ENCODE measurements at regions not wholly inside any gene's neighbourhood (a gene's known extent, or its start where the extent isn't known, plus 50 kb on each side); places are given as distances from the start of the nearest gene placed in this dataset.

DNA sequence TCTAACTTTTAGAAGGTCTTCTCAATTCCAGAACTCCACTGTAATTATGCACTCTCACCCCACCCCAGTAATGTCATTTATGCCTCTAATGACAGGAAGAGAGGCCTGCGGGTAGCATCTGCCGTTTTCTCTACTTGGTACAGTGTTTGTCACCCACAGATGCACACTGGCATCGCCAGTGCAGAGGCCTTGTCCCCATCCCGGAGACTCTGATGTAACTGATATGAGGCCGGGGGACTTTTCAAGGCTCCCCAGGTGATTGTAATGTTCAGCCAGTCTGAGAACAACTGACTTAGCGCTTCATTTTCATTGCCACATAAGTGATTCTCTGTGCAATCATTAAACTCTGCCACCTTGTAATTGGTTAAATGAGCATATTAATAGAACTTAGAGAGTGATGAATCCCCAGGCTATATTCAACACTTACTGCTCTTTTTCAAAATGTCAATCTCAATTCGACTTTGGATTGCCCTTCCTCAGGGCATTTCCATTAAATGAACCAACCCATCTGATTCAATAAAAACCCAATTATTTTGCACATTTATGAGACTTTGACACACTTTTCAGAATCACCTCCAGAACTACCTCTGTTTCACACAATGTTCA, 113.2 kb downstream of the HERPUD2 start:
- no peak for DNase-seq (ENCODE audit: low spot score)

DNA sequence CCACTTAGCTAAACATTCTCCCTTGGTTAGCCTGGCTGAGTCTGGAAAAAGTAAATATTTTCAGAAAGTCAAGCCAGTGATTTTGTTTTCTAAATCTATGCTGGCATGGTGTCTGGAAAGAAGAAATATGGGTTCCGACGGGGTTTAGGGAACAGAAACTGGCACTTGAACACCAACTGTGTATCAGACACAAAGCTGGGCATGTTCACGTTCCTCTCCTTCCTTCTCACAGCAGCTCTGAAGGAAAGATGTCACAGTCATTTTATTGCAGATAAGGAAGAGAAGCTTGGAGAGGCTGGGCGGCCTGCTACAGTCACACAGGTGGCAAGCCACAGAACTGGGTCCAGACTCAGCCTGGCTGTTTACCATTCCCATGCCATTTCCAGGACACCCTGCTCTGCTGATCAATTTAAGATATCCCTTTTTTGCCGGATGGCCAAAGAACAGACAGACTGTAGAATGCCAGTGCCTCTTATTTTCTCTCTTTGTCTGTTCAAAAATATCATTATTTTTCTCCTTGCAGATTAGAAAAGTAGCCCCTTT, 118.8 kb downstream of the HERPUD2 start:
- DNase-seq (ENCODE audit: low spot score) = no peak

DNA sequence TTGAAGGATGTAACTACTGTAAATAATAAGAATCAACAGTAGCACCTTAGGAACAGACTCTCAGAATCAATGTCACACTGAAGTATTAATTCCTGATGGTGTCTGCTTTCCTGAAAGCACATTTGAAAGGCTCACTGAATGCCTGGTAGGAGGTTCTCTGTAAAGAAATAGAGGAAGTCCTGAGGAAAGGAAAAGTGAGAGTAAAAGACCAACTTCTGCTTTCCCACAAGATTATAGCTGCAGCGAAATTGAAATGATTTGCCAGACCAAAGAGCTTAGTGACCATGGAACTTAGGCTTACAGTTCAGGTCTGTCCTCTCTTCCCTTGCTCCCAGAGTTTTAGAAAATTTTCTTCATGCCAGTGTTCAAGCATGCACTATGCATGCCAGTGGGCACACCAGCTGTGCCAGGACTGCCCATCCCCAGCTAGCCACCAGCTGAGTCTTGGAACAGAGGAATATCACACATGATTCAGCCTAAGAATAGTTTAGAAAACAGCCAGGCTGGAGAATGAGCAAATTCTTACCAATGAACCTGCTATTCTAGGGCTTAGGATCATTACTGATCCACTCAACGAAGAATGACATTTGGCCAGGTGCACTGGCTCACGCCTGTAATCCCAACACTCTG, 123.2 kb downstream of the HERPUD2 start:
- no peak for DNase-seq (ENCODE audit: low spot score)

DNA sequence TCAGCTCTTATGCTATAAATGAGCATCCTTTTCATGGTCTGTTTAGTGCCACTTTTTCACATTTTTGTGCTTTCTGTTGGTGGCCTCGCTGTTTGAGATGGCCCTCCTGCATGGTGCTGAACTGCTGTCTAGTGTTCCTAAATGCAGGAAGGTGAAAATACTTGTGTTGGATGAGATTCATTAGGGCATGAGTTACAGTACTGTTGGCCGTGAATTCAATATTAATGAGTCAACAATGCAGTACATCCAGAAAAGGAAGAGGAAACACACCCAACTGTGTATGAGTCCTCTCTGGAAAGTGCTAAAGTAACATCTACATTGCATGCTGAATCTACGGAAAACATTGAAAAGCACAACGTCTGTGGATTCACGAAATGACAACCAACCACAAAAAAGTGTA, 124.0 kb downstream of the HERPUD2 start:
- no peak for DNase-seq (ENCODE audit: low spot score)

DNA sequence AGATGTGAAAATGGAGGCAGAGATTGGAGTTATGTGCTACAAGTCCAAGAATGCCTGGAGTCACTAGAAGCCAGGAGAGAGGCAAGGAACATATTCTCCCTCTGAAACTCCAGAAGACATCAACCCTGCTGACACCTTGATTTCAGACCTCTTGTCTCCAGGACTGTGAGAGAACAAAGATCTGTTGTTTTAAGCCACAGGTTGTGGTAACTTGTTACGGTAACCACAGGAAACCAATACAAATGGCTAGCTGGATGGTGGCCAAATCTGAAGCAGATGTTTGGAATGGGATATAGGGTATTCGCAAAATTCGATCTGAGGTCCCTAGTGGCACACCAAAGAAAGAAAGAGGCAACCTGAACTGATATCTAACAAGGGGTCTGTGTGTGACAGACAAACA, 129.0 kb downstream of the HERPUD2 start:
- DNase-seq (ENCODE audit: low spot score) = no peak

DNA sequence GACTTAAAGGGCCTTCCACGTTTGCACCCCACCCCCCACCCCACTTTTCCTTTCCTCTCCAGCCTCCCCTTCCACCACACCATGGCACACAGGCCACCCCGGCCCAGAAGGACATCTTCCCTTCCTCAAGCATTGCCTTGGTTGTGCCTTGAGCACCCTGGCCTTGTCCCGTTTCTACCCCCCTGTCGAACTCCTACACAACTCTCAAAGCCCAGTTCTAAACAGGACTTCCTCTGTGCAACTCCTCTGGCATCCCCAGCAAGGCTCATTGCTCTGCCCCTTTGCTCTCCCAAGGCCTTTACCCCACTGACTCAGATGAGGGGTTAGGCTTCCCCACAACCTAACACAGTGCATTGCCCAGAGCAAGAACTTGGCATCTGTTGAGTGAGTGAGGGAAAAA, 136.1 kb downstream of the HERPUD2 start:
- DNase-seq (ENCODE audit: low spot score) = no peak

DNA sequence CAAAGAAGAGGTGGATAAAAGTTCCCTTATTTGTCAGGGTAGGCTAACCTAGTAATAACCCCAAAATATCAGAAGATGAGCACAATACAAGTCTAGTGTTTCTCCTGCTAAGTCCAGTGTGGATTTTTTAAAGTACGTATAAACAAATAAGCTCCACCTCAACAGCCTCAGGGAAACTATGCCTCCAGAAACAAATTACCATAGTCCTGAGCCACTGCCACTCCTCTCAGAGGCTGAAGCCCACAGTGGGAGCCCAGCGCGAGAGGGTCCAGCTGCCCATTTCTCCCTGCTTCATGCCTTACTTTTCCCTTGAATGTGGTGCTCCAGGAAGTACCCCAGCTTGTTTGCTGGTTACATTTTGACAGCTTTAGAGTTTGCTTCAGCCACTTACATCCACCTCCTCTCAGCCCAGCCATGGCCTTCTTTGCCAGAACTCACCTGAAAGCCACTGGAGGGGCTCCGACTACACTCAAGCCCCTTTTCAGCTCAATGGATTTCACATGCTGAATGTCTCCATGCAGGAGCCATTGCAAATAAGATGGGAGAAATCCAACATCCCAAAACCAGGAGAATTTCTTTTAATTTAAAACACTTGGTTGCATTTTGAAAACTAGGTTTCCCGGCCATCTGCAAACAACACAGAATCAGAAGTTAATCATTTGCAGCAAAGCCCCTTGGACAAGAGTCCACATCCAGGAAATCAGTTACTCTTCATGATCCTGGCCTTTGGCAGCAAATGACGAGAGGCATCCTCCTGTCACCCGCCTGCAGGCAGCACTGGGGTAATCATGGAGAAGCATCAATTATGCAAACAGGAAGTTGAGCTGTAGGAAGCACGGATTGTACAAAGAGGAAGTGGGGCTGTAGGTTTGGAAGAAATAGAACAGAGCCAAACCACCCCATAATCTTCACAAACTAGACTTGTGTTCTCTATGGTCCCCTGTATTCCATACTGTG, 138.1 kb downstream of the HERPUD2 start:
- no peak for DNase-seq (ENCODE audit: low spot score)

DNA sequence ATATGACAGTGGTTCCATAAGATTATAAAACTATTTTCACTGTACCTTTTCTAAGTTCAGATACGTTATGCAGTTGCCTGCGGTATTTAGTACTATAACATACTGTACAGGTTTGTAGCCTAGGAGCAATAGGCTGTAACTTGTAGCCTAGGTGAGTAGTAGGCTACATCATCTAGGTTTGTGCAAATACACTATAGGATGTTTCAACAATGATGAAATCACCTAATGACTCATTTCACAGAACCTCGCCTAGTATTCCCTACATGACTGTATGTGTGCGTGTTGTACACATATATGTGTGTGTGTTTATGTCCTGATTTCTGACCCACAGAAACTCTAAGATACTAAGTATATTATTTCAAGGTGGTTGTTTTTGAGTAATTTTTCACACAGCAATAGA, 139.0 kb downstream of the HERPUD2 start:
- DNase-seq (ENCODE audit: low spot score) = no peak

DNA sequence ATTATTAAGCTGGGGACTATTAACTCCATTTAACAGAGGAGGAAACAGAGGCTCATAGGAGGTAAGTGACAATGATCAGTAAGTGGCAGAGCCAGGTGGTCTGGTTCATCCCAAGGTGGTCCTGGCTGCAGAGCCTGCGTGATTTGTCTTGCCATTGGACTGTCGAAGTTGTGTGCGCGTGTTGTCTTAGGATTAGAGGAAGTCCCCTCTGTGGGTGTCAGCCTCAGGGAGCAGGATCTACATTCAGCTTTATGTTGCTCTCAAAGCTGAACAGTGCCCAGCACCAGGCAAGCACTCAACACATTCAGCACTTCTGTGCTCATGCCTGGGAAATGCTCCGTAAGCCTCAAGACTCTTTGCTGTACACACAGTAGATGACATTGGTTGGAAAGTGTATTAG, 139.5 kb downstream of the HERPUD2 start:
- no peak for DNase-seq (ENCODE audit: low spot score)

DNA sequence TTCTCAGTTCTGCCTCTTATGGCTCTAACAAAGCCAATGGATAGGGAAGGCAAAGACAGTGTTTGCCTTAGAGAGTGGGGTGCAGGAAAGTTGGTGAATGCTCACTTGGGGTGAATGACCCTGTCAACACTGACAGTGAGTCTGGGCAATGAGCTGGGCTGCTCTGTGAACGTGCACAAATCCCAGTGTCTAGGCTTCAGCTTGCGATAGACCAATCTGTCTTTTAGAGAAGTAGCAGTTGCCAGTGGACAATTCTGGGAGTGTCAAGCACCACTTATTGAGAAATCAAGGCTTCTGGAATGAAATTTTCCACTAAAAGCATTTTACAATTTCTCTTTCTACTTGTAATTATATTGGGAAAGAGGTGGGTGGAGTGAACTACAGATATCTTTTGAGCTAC, 141.4 kb downstream of the HERPUD2 start:
- DNase-seq (ENCODE audit: low spot score) = no peak

DNA sequence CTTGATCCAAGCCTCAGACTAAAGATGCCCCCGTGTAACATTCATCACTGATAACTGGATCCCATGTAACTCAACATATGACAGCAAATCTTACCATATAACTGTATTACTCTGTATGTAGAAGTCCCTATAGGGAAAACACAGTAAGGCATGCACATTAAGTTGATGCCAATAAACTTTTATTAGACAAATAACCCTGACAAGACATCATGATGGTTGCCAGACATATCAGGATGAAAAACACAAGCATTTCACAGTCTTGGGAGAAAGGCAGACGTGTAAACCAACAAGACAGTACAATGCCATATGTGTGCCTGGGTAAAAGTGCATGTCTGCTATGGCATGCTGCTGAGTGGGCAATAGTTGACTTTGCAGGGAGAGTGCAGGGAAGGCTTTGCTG, 142.2 kb downstream of the HERPUD2 start:
- no peak for DNase-seq (ENCODE audit: low spot score)

DNA sequence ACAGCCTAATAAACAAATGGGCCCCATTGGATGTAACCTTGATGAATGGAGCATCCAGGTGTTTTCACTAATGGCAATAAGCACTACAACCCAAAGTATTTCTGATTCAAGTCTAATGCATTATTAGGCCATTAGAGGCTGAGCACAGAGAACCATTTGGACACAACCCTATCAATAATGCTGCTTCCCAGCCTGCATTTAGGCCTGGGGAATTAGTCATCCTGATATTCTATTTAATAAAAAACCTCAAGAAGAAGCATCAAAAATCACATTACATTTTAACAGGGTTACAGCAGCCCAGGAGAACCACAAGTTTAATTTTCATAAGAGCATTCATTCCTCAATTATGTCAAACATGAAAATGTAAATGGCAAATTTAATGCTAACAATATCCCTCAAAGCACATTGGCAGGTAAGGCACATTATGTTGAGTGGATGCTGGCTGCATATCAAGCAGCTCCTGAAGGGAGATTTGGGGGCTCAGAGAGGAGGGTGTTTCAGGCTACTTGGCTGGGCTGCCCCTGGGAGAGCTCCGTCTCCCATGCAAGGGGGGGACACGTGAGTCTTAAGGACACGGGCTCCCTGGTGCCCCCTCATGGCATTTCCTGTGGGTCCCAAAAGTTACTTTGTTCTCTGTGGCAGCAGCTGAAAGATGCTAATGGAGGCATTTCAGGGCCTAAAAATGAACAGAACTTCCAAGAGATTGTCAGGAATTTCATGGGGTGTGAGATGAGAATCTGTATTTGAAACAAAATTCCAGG, 143.4 kb downstream of the HERPUD2 start:
- no peak for DNase-seq (ENCODE audit: low spot score)

DNA sequence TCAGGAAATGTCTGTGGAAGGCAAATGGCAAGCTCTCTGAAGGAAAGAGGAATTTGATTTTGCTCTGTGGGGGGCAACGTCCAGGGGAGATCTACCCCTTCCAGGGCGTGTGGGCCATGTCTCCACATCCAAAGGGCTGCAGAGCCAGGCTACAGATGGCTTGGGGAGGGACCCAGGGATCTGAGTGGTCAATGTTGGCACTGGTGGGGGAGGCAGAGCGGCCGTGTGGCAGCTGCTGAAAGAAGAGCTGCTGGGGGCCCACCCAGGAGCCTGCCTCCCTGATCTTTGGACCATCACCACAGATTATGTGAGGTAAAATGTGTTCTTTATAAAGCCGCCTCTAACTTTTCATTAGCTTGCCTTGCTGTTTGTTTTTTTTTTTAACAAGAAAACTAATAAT, 144.1 kb downstream of the HERPUD2 start:
- DNase-seq (ENCODE audit: low spot score) = no peak

DNA sequence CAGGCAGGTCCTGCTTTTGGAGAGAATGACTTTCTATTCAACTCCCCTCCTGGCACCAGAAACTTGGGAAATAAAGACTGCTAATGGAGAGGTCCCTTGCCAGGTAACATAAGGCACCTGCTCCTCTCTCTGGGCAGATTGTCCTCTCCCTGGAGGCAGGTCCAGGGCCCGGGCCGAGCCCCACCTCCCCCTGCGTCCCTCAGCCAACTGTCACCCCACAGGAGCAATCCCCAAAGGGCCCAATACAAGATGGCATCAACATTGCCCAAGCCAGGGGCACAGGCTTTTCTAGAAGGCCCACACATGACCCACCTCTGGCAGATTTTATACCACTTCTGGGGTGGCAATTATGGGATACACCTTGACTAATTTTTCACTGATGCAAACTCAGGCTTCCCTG, 145.2 kb downstream of the HERPUD2 start:
- DNase-seq (ENCODE audit: low spot score) = no peak

DNA sequence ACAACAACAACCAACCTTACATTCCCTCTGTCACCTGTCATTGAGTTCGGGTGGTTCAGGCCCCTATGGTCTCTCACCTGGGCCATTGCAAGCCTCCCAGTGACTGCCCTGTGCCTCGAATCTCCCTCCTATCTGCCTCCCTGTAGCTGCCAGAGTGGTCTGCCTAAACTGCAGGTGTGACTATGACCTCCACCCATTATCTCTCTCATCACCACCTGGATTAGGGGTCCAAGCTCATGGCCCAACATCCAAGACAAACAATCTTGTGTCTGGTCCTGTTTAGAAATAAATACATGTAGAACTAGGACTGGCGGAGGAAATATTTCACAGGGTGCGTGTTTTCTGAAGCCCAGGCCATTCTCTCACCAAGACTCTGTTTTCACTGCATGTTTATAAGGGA, 146.6 kb downstream of the HERPUD2 start:
- DNase-seq (ENCODE audit: low spot score) = no peak

DNA sequence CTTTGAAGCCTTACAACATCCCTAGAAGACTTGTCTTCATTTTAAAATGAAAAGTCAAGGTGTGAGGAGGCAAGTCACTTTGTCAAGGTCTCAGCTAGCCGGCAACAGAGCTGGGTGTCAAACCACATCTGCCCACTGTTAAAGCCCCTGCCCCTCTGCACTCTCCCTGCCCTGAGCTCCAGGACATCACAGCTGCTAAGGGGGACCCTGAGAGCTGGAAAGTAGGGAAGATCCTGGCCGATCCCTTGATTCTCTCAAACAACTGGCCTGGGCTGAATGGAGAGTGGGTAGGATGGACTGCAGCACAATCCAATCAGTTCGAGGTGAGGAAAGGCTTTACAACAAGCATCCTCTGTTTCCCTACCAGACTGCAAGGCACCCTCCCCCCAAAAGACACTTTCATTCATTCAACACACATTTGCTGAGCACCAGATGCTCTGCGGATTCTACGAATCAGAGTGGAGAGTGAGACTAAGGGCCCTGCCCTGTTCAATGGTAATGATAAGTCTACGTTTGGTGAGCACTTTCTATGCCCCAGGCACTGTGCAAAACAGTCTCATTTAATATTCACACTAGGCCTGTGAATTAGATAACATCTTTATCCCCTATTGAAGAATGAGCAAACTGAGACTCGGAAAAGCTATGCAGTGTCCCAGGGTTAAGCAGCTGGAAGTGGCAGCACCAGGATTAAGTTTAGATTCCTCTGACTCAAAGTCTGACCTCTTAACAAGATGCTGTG, 148.1 kb downstream of the HERPUD2 start:
- no peak for DNase-seq (ENCODE audit: low spot score)

DNA sequence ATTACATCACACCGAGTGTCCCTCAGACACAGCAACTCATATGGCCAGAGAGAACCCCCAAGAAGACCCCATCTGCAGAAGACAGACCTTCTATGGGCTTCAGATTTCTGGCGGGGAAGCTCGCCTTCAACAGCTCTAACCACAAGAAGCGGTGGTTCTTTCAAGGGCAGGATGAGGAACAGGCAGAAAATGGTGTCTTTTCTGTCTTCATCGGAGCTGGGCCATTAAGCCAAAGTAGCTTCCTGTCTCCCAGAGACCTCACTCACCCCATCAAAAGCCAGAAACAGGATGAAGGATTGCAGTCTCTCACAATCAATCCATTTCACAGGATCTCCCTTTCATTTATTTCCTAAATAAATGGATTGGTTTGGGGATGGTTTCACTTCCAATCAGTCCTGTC, 149.1 kb downstream of the HERPUD2 start:
- DNase-seq (ENCODE audit: low spot score) = no peak

DNA sequence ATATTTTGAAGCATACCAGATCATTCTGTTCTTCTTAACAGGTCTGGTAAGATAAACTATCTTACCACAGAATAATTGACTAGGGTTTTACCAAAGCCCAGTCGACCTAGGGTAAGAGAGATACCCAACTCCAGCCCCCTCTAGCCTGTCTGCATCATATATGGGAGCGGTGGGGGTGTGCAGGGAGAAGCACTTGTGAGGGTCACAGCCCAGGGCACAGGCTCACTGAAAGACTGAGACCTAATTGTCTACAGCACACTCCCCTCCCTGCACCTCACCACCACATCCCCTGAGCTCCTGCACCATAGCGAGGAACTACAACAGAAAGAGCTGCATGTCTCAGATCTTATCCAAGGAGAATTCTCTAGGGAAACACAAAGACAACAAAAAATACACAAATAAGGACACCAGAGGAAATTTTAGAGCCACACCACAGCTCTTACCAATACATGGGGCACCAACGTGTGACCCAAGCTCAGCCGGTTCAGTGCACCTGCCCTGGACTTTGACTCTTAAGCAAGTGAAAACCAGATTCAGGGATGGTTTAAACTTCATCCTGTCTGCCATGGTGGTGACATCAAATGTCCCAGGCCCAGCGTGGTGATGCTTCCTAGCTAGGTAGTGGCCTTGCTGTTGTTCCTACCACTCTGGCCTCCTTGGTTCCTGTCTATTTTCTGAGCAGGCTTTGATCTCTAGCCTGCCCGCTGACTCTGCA, 150.8 kb downstream of the HERPUD2 start:
- no peak for DNase-seq (ENCODE audit: low spot score)

DNA sequence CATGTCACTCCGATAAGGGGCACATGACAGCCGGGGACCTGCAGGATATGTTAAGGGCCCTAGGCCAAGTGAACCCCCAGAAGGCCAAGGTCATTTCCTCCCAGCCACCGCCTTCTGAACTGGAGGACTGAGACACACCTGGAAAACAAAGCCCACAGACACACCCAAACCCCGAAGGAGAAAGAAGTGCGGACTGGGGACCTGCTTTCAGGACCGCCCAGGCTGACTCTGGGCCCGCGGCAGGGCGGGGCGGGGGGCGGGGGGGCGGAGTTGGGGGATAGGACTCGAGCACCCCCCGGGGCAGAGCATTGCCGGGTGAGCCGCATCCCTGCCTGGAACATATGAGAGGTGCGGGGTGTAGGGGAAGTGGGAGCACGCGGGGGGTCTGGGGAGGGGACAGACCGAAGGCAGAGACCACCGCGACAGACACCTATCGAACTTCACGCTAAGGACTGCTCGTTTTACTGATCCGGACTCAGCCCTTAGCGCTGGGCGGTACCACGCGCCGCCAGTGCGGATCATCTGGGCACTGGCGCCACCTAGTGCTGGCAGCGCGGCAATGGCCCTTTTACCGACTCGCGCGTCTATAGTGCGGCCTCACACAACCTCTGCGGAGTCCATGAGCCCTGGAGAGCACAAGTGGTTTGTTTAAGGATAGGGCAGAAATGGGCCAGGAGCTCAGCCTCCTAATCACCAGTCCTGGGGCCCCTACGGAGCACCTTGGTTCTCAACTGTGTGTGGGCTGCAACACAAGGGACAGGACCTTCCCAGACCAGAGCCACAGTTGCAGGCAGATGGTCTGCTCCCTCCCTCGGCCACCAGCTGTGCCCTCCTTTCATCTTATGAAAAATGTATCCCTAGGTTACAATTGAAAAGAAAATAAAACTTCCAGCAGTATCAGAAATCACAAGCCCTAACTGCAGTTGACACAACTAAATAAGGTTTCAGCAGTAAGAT, 157.6 kb downstream of the HERPUD2 start:
- peak; percentile 85 for DNase-seq (ENCODE audit: low spot score)

Data from H4 (cell line).